ENCODE measurements at regions not wholly inside any gene's neighbourhood (a gene's known extent, or its start where the extent isn't known, plus 50 kb on each side); places are given as distances from the start of the nearest gene placed in this dataset.

- ChIA-PET POLR2A (interaction anchor here (0.9 to 1.2 kb wide), 2 partner anchors 15 to 81 kb away, joined by 3 read pairs; no protein-coding TSS in a partner anchor), CTCF (ENCODE audit: low intra/inter-chr PET ratio) (no interaction called here)
- Histone ChIP-seq H3K9ac (ENCODE audit: insufficient read depth in 1 of 2, low read depth in 2 of 2, low read length in 2 of 2) (no peak overlapping the region), H3K27me3 (ENCODE audit: control insufficient read depth in 2 of 2, insufficient read depth in 2 of 2, low read length in 2 of 2) (peaks cover 6 to 39% of the 10 kb centered on the region in 2 experiments; a peak in 4 of 5 replicates), H2AFZ (ENCODE audit: low read depth, low read length) (no peak overlapping the region), H3K36me3 (ENCODE audit: control insufficient read depth, insufficient read depth, low read length) (no peaks in the 10 kb centered on the region), H3K9me1 (ENCODE audit: control insufficient read depth, insufficient read depth, low read length) (no peaks in the 10 kb centered on the region), H3K27ac (ENCODE audit: extremely low read depth, low read depth, low read length) (no peak overlapping the region), H4K20me1 (replicated peaks; ENCODE audit: control insufficient read depth, insufficient read depth, low read length) (no peaks in the 10 kb centered on the region; the same call in 1 of the 2 replicates), H3K79me2 (ENCODE audit: control insufficient read depth, insufficient read depth, low read length) (no peaks in the 10 kb centered on the region), H3K9me3 (replicated peaks; ENCODE audit: control insufficient read depth, insufficient read depth, low read depth, low read length) (no peaks in the 10 kb centered on the region), H3K4me3 (no peak overlapping the region), H3K4me2 (ENCODE audit: insufficient read depth, low read length) (no peak overlapping the region), H3K4me1 (replicated peaks in 1 of 2; ENCODE audit: control insufficient read depth in 2 of 2, insufficient read depth in 2 of 2, low read length in 2 of 2) (no peaks in the 10 kb centered on the region)
- FAIRE-seq (no peak), ATAC-seq (peak; percentile 42; the same call in 1 of the 3 replicates), DNase-seq (ENCODE audit: extremely low read depth in 1 of 4, low spot score in 3 of 4) (no peak)
- no TSS peak for BruUV-seq (replicated peaks)
- in situ Hi-C loops (cut with MboI) (no loop called here), intact Hi-C loops (cut with micrococcal nuclease) (no loop called here)
- WGBS (ENCODE audit: insufficient coverage, low coverage, missing lambda C conversion rate): 3% methylated on average over 6 of the region's 7 CpGs
- TF ChIP-seq RFX7 (CRISPR knock-in tag; IDR thresholded peaks at IDR 0.05): no peak
- no peak for TF ChIP-seq CEBPZ (IDR thresholded peaks at IDR 0.05; ENCODE audit: borderline replicate concordance, low read depth, low read length)
- no peak for TF ChIP-seq POLR2B (IDR thresholded peaks at IDR 0.05; ENCODE audit: low read depth, partially characterized antibody)
- TF ChIP-seq GTF3C2 (IDR thresholded peaks at IDR 0.05; ENCODE audit: borderline replicate concordance, extremely low read depth, insufficient read length): no peak
- TF ChIP-seq TCF15 (CRISPR knock-in tag; IDR thresholded peaks at IDR 0.05): no peak
- no peak for TF ChIP-seq RBFOX2 (IDR thresholded peaks at IDR 0.05; ENCODE audit: low read depth, low read length)
- no peak for TF ChIP-seq ZNF717 (CRISPR knock-in tag; IDR thresholded peaks at IDR 0.05)
- TF ChIP-seq FUS (optimal IDR thresholded peaks at IDR 0.05; ENCODE audit: low read depth, low read length): no peak
- TF ChIP-seq RHOXF2B (CRISPR knock-in tag; conservative IDR thresholded peaks at IDR 0.05): no peak
- TF ChIP-seq ZNF165 (CRISPR knock-in tag; IDR thresholded peaks at IDR 0.05; ENCODE audit: borderline replicate concordance): no peak
- no peak for TF ChIP-seq CUX1 (CRISPR knock-in tag; IDR thresholded peaks at IDR 0.05)
Measured at GRCh38 chr2:128396500-128396891, 77.8 kb upstream of the HS6ST1 start.
